ENCODE measurements at regions not wholly inside any gene's neighbourhood (a gene's known extent, or its start where the extent isn't known, plus 50 kb on each side); places are given as distances from the start of the nearest gene placed in this dataset.

GRCh38 chr6:23568292-23568691, 557.7 kb upstream of the NRSN1 start:
- no peak for TF ChIP-seq POLR2A (IDR thresholded peaks at IDR 0.05)
- no peak for TF ChIP-seq CTCF (IDR thresholded peaks at IDR 0.05)
